Lower leg skin (tissue), 4 donors: ENCODE measurements at regions not wholly inside any gene's neighbourhood (a gene's known extent, or its start where the extent isn't known, plus 50 kb on each side); places are given as distances from the start of the nearest gene placed in this dataset.

Experiments
- DNase-seq, 2 donors: peaks; one replicate each; pipeline ENCODE4 v3.0.0-alpha.2; 2019; ENCODE audit warnings: low spot score in 2 of 2
- H3K4me3 ChIP-seq: fragments of 200-600 bp; sonication (generic); 2 replicates; pipeline ENCODE4 v1.5.1; 2017; ENCODE audit warnings: mild to moderate bottlenecking, low read depth; ENCODE audit not compliant: poor library complexity, severe bottlenecking
- POLR2A ChIP-seq, 2 donors: fragments of 450-650 bp; IDR thresholded peaks; one replicate each; pipeline ENCODE4 v1.6.1; 2016 to 2017; ENCODE audit warnings: antibody characterized with exemption in 2 of 2, mild to moderate bottlenecking in 1 of 2, moderate library complexity in 1 of 2
- WGBS, 2 donors: methylation state at CpG; one replicate each; pipeline ENCODE4 v1.1.5; 2018; 5-methylcytosine and 5-hydroxymethylcytosine counted together
- intact Hi-C: fragments of 100-400 bp; cut with DNase I; formaldehyde crosslinking; loops from one replicate; pipeline ENCODE4 v1.15.0; 2023; ENCODE audit warnings: low total_unique reads
- TF ChIP-seq, protein P1 (sequence below), 3 donors: fragments of 450-650 bp; IDR thresholded peaks; one replicate each; pipeline ENCODE4 v1.5.1; 2016; ENCODE audit warnings: antibody characterized with exemption in 3 of 3, mild to moderate bottlenecking in 3 of 3, moderate library complexity in 2 of 3

DNA sequence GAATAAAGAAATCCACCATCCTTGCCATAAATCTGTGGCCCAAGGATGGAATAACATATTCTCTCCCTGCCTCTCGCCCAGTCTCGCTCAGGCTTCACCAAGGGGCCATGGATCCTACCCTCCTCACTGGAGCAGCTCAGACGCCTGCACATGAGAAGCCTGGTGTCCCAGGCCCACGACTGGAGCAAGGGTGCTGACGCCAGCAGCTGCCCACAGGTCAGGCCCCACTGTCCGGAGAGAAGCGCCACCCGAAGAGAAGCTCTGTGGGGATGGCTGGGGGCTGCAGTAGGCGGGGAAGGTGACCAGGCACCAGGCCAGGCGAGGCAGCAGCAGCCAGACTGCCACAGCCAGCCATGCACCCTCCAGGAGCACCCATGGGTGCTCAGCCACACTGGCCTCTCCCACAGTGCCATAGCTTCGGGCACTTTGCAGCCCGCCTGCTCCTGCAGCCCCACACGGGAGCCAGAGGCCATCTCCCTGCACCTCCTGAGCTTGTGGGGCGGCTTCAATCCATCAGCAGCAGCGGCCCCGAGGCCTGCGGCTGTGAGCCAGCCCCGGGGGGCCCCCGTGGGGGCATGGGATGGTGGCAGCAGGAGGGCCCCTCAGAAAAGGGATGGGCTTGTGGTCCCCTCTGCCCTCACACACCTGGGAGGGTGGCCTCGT lies 286.2 kb upstream of the SGK1 start:
- WGBS, 2 donors = 89 to 91% methylated on average over 10 to 15 of the region's 20 CpGs
- no peak overlapping the region for H3K4me3 ChIP-seq
- TF ChIP-seq, protein P1, sequence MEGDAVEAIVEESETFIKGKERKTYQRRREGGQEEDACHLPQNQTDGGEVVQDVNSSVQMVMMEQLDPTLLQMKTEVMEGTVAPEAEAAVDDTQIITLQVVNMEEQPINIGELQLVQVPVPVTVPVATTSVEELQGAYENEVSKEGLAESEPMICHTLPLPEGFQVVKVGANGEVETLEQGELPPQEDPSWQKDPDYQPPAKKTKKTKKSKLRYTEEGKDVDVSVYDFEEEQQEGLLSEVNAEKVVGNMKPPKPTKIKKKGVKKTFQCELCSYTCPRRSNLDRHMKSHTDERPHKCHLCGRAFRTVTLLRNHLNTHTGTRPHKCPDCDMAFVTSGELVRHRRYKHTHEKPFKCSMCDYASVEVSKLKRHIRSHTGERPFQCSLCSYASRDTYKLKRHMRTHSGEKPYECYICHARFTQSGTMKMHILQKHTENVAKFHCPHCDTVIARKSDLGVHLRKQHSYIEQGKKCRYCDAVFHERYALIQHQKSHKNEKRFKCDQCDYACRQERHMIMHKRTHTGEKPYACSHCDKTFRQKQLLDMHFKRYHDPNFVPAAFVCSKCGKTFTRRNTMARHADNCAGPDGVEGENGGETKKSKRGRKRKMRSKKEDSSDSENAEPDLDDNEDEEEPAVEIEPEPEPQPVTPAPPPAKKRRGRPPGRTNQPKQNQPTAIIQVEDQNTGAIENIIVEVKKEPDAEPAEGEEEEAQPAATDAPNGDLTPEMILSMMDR (IDR thresholded peaks at IDR 0.05) = no peak
- no peak for TF ChIP-seq POLR2A (IDR thresholded peaks at IDR 0.05)
- intact Hi-C loops = no loop called here
- DNase-seq = no peak

GRCh38 chr6:134603561-134603960 lies 285.6 kb upstream of the SGK1 start:
- H3K4me3 ChIP-seq = no peak overlapping the region
- WGBS, 2 donors = 87 to 95% methylated on average over 4 of the region's 4 CpGs
- TF ChIP-seq, protein P1 (IDR thresholded peaks at IDR 0.05) = no peak
- TF ChIP-seq POLR2A (IDR thresholded peaks at IDR 0.05) = no peak
- DNase-seq = no peak
- intact Hi-C loops = no loop called here

GRCh38 chr6:134602123-134602522 lies 284.2 kb upstream of the SGK1 start:
- WGBS, 2 donors = 52 to 66% methylated on average over 1 of the region's 1 CpG

GRCh38 chr6:134600671-134601070 lies 282.8 kb upstream of the SGK1 start:
- intact Hi-C loops = no loop called here
- TF ChIP-seq, protein P1 (IDR thresholded peaks at IDR 0.05) = no peak
- no peak for TF ChIP-seq POLR2A (IDR thresholded peaks at IDR 0.05)
- no peak for DNase-seq
- no peak overlapping the region for H3K4me3 ChIP-seq
- 90 to 94% methylated on average over 7 of the region's 7 CpGs for WGBS, 2 donors

More at GRCh38 chr6:134602123-134602522, 284.2 kb upstream of the SGK1 start:
- intact Hi-C loops = no loop called here
- no peak for DNase-seq
- TF ChIP-seq, protein P1 (IDR thresholded peaks at IDR 0.05) = no peak
- TF ChIP-seq POLR2A (IDR thresholded peaks at IDR 0.05) = no peak
- no peak overlapping the region for H3K4me3 ChIP-seq

- intact Hi-C loops = no loop called here
- DNase-seq = no peak
- 87 to 92% methylated on average over 3 of the region's 3 CpGs for WGBS, 2 donors
These were observed 281.2 kb upstream of the SGK1 start for GRCh38 chr6:134599079-134599478.

More at GRCh38 chr6:134599079-134599478, 281.2 kb upstream of the SGK1 start:
- no peak for TF ChIP-seq POLR2A (IDR thresholded peaks at IDR 0.05)
- TF ChIP-seq, protein P1 (IDR thresholded peaks at IDR 0.05) = no peak
- H3K4me3 ChIP-seq = no peak overlapping the region
